Type B pancreatic cell (in vitro differentiated cells): ENCODE measurements at regions not wholly inside any gene's neighbourhood (a gene's known extent, or its start where the extent isn't known, plus 50 kb on each side); places are given as distances from the start of the nearest gene placed in this dataset.

Source experiments
- DNase-seq: peaks from one replicate; pipeline ENCODE4 v3.0.0; 2021; ENCODE audit warnings: mixed read lengths; ENCODE audit not compliant: unreplicated experiment; ENCODE audit errors: extremely low spot score
- H3K27ac Mint-ChIP-seq: 2 replicates; pipeline ENCODE4 v1.8.0; 2021; ENCODE audit warnings: mild to moderate bottlenecking, mixed read lengths
- H3K27me3 Mint-ChIP-seq: 2 replicates; pipeline ENCODE4 v1.8.0; 2021; ENCODE audit warnings: mixed read lengths
- H3K36me3 Mint-ChIP-seq: 2 replicates; pipeline ENCODE4 v1.8.0; 2021; ENCODE audit warnings: mixed read lengths
- H3K4me1 Mint-ChIP-seq: one replicate; pipeline ENCODE4 v1.8.0; 2021; ENCODE audit warnings: mixed read lengths; ENCODE audit not compliant: unreplicated experiment
- H3K4me3 Mint-ChIP-seq: 2 replicates; pipeline ENCODE4 v1.8.0; 2021; ENCODE audit warnings: mild to moderate bottlenecking, mixed read lengths
- H3K9me3 Mint-ChIP-seq: 2 replicates; pipeline ENCODE4 v1.8.0; 2021; ENCODE audit warnings: mixed read lengths
- TF ChIP-seq, protein P1 (sequence below): fragments of 200-600 bp; sonication (generic); conservative IDR thresholded peaks from 2 replicates; pipeline ENCODE4 v1.5.0; 2021; ENCODE audit warnings: antibody characterized with exemption, mild to moderate bottlenecking

- H3K27ac Mint-ChIP-seq: no peak overlapping the region
- H3K27me3 Mint-ChIP-seq: no peaks in the 10 kb centered on the region
- peaks cover 12% of the 10 kb centered on the region for H3K4me1 Mint-ChIP-seq
- TF ChIP-seq, protein P1, sequence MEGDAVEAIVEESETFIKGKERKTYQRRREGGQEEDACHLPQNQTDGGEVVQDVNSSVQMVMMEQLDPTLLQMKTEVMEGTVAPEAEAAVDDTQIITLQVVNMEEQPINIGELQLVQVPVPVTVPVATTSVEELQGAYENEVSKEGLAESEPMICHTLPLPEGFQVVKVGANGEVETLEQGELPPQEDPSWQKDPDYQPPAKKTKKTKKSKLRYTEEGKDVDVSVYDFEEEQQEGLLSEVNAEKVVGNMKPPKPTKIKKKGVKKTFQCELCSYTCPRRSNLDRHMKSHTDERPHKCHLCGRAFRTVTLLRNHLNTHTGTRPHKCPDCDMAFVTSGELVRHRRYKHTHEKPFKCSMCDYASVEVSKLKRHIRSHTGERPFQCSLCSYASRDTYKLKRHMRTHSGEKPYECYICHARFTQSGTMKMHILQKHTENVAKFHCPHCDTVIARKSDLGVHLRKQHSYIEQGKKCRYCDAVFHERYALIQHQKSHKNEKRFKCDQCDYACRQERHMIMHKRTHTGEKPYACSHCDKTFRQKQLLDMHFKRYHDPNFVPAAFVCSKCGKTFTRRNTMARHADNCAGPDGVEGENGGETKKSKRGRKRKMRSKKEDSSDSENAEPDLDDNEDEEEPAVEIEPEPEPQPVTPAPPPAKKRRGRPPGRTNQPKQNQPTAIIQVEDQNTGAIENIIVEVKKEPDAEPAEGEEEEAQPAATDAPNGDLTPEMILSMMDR: no peak
- DNase-seq: no peak
- H3K9me3 Mint-ChIP-seq: no peaks in the 10 kb centered on the region
- no peaks in the 10 kb centered on the region for H3K36me3 Mint-ChIP-seq
- no peak overlapping the region for H3K4me3 Mint-ChIP-seq
Observed at GRCh38 chr14:101176535-101177205, 273.1 kb upstream of the RTL1 start.

DNA sequence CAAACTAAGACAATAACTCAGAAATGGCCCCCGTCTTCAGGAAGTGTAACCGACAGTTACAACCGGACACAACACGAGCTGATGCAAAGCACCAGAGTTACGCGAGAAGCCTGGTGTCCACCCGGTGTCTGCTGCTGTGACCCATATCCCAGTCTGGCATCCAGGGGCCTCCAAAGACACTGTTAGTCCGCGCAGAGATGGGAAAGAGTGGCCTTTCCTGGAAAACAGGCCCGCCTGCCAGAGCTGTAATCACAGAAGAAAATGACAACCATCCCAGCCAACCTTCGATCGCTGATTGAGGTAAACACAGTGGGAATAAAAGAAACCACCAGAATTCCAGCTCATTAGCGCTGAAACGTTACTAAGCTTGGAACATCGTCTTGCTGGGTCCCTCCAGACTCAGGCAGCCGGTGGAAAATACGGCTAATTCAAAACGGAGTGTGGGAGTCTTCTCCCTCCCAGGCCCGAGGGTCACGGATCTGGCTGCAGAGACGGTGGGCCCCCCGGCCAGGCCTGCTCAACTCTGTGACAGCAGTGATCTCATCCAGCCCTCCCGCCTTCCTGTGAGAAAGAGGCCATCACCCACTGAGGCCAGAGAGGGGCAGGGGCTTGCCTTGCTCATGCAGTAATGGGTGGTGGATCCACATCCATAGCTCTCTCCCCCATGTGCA, 273.9 kb upstream of the RTL1 start:
- DNase-seq: no peak
- H3K4me1 Mint-ChIP-seq: peaks cover 12% of the 10 kb centered on the region
- H3K9me3 Mint-ChIP-seq: no peaks in the 10 kb centered on the region

GRCh38 chr14:101178184-101179072, 274.9 kb upstream of the RTL1 start:
- no peak for DNase-seq
- no peaks in the 10 kb centered on the region for H3K9me3 Mint-ChIP-seq

More for the DNA sequence above, 273.9 kb upstream of the RTL1 start:
- Mint-ChIP-seq H3K4me3 (no peak overlapping the region), H3K27me3 (no peaks in the 10 kb centered on the region), H3K36me3 (no peaks in the 10 kb centered on the region), H3K27ac (no peak overlapping the region)
- TF ChIP-seq, protein P1: no peak

GRCh38 chr14:101179691-101180211, 276.2 kb upstream of the RTL1 start:
- Mint-ChIP-seq H3K27ac (no peak overlapping the region), H3K4me1 (peaks cover 16% of the 10 kb centered on the region), H3K27me3 (peaks cover 3% of the 10 kb centered on the region), H3K4me3 (no peak overlapping the region), H3K9me3 (no peaks in the 10 kb centered on the region), H3K36me3 (no peaks in the 10 kb centered on the region)
- no peak for DNase-seq
- TF ChIP-seq, protein P1: no peak

More at GRCh38 chr14:101178184-101179072, 274.9 kb upstream of the RTL1 start:
- TF ChIP-seq, protein P1: no peak
- Mint-ChIP-seq H3K4me3 (no peak overlapping the region), H3K36me3 (no peaks in the 10 kb centered on the region), H3K27me3 (no peaks in the 10 kb centered on the region), H3K4me1 (peaks cover 12% of the 10 kb centered on the region), H3K27ac (no peak overlapping the region)

DNA sequence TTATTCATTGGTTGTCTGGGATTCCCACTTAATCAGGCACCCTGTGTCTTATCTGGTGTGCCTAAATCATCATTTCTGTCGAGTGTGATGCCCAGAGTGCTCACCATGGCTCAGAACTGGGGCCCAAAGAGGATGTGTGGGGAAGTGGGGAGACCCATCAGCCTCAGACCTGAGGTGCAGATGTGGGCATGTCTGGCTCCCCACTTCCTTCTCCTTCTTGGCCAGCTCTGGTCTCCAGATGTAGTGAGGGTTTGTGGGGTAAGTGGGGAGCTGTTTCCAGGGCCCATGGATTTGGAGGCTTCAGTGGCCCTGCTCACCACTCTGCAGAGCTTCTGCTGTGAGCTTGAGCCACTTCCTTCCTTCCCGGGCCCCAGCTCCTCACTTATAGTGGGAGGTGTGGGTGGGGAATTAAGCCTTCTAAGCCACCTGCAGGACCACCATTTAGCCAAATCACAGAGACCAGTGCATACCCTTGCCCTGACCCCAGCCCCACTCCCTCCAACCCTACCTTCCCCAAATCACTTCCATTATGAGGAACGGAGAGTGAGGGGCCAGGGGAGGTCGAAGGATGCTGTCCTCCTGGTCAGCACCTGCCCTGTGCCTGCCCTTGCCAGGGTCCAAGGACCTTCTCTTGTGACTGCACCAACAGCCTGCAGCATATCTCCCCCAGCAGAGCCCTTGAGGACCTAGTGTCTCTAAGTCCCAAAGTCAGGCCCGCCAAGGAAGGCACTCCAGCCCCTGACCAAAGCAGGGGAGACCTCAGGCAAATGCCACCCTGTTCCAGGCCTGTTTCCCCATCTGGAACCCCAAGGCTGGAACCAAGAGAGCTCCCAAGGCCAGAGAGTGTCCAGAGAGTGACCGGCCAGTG, 278.2 kb upstream of the RTL1 start:
- Mint-ChIP-seq H3K9me3 (no peaks in the 10 kb centered on the region), H3K27ac (no peak overlapping the region), H3K36me3 (no peaks in the 10 kb centered on the region), H3K27me3 (peaks cover 10% of the 10 kb centered on the region), H3K4me1 (peaks cover 27% of the 10 kb centered on the region), H3K4me3 (no peak overlapping the region)
- TF ChIP-seq, protein P1: no peak
- DNase-seq: no peak
